HCT116 (cell line): ENCODE measurements at regions not wholly inside any gene's neighbourhood (a gene's known extent, or its start where the extent isn't known, plus 50 kb on each side); places are given as distances from the start of the nearest gene placed in this dataset.

Experiments used
- ATAC-seq: fragments of 200-7000 bp; cut with Tn5 transposase; 2 replicates; pipeline ENCODE4 v1.9.1; 2020; ENCODE audit warnings: mild to moderate bottlenecking, moderate library complexity
- BruUV-seq: library from RNA; stranded (reverse); fragments of 400-500 nt; replicated peaks from 2 replicates; lab custom pipeline; 2021; lab: Mats Ljungman, UMichigan
- CTCF ChIA-PET: fragments of 300-600 bp; sonication (Branson Sonifier 250); formaldehyde crosslinking; loops from one replicate; lab custom pipeline; 2021; ENCODE audit warnings: antibody characterized with exemption; lab: Charles Lee
- POLR2A ChIA-PET: fragments of 300-600, 350-600 bp; sonication (Branson Sonifier 250); formaldehyde crosslinking; loops from one replicate; lab custom pipeline; 2021; ENCODE audit warnings: antibody characterized with exemption; lab: Charles Lee
- RAD21 ChIA-PET, 2 experiments: fragments of 300-600 bp; sonication (Branson Sonifier 250); formaldehyde crosslinking; loops; one replicate each; lab custom pipeline; 2023; ENCODE audit warnings: low total read pairs in 2 of 2; ENCODE audit not compliant: uncharacterized antibody in 2 of 2, unreplicated experiment in 2 of 2, low non-redundant PET in 1 of 2; lab: Charles Lee
- DNase-seq: peaks from one replicate; pipeline ENCODE4 v3.0.0-alpha.2; 2010; ENCODE audit warnings: low read depth, low spot score
- H2AFZ ChIP-seq: fragments of 200-600 bp; shearing (Covaris generic), sonication (generic); 2 replicates; pipeline ENCODE4 v1.6.1; 2017; ENCODE audit warnings: low read depth, mixed run types, mixed read lengths, antibody characterized with exemption, low read length; ENCODE audit not compliant: poor library complexity, severe bottlenecking
- H3K27ac ChIP-seq: 2 replicates; pipeline ENCODE4 v1.5.1; 2012; ENCODE audit warnings: low read depth, low read length
- H3K27me3 ChIP-seq: fragments of 200-600 bp; sonication (generic); 2 replicates; pipeline ENCODE4 v1.6.1; 2016; ENCODE audit warnings: mixed run types, low read length, mixed read lengths; ENCODE audit not compliant: insufficient read depth
- H3K36me3 ChIP-seq, 2 experiments: fragments of 200-500 bp in 1 of 2; fragments of 200-600 bp in 1 of 2; sonication (Bioruptor generic) in 1 of 2; sonication (generic) in 1 of 2; 2 replicates each; pipeline versions ENCODE4 v1.5.1 to v1.6.1; 2014 to 2016; ENCODE audit warnings: low read length in 2 of 2, inconsistent platforms in 1 of 2, mixed read lengths in 1 of 2, mixed run types in 1 of 2; ENCODE audit not compliant: insufficient read depth in 2 of 2, control insufficient read depth in 1 of 2
- H3K4me1 ChIP-seq, 2 experiments: fragments of 200-600 bp in 1 of 2; sonication (generic) in 1 of 2; 2 replicates each; pipeline versions ENCODE4 v1.5.1 to v1.6.1; 2012 to 2017; ENCODE audit warnings: low read length in 2 of 2, inconsistent platforms in 1 of 2, mild to moderate bottlenecking in 1 of 2, mixed read lengths in 1 of 2, mixed run types in 1 of 2, moderate library complexity in 1 of 2; ENCODE audit not compliant: insufficient read depth in 2 of 2, control insufficient read depth in 1 of 2
- H3K4me2 ChIP-seq: fragments of 200-600 bp; sonication (generic); 2 replicates; pipeline ENCODE4 v1.6.1; 2017; ENCODE audit warnings: mixed run types, low read length, mixed read lengths
- H3K4me3 ChIP-seq, 2 experiments: fragments of 200-600 bp in 1 of 2; sonication (generic) in 1 of 2; replicated peaks in 1 of 2; 2 replicates each; pipeline ENCODE4 v1.5.1; 2011 to 2016; ENCODE audit warnings: low read length in 2 of 2, control low read depth in 1 of 2, low read depth in 1 of 2, mild to moderate bottlenecking in 1 of 2, mixed read lengths in 1 of 2, mixed run types in 1 of 2
- H3K79me2 ChIP-seq: fragments of 200-600 bp; sonication (generic); 2 replicates; pipeline ENCODE4 v1.6.1; 2017; ENCODE audit warnings: mild to moderate bottlenecking, mixed run types, low read length, moderate library complexity, mixed read lengths; ENCODE audit not compliant: insufficient read depth
- H3K9ac ChIP-seq: fragments of 200-600 bp; sonication (generic); 2 replicates; pipeline ENCODE4 v1.6.1; 2016; ENCODE audit warnings: low read length, mixed read lengths
- H3K9me2 ChIP-seq: fragments of 200-600 bp; sonication (generic), shearing (Covaris generic); 2 replicates; pipeline ENCODE4 v1.6.1; 2017; ENCODE audit warnings: mixed run types, mild to moderate bottlenecking, moderate library complexity; ENCODE audit not compliant: insufficient read depth
- H3K9me3 ChIP-seq, 2 experiments: fragments of 200-500 bp in 1 of 2; fragments of 200-600 bp in 1 of 2; sonication (Bioruptor generic) in 1 of 2; sonication (generic) in 1 of 2; 2 replicates each; pipeline ENCODE4 v1.6.1; 2014 to 2017; ENCODE audit warnings: low read length in 2 of 2, mixed read lengths in 2 of 2, inconsistent platforms in 1 of 2, low read depth in 1 of 2, mild to moderate bottlenecking in 1 of 2, mixed run types in 1 of 2, moderate library complexity in 1 of 2; ENCODE audit not compliant: control insufficient read depth in 1 of 2, insufficient read depth in 1 of 2
- H4K20me1 ChIP-seq: fragments of 200-600 bp; sonication (generic), shearing (Covaris generic); 2 replicates; pipeline ENCODE4 v1.6.1; 2017; ENCODE audit warnings: mixed run types, mild to moderate bottlenecking, moderate library complexity; ENCODE audit not compliant: insufficient read depth
- CBX3 ChIP-seq: IDR thresholded peaks from 2 replicates; pipeline ENCODE4 v1.6.1; 2012; ENCODE audit warnings: low read depth
- EGR1 ChIP-seq: IDR thresholded peaks from 2 replicates; pipeline ENCODE4 v1.6.1; 2012; ENCODE audit warnings: low read depth
- EZH2 ChIP-seq: fragments of 200-600 bp; sonication (generic); IDR thresholded peaks from 2 replicates; pipeline ENCODE4 v1.6.1; 2017; ENCODE audit warnings: antibody characterized with exemption, mixed run types
- EZH2phosphoT487 ChIP-seq: fragments of 200-600 bp; IDR thresholded peaks from 2 replicates; pipeline ENCODE4 v1.6.1; 2018; ENCODE audit warnings: antibody characterized with exemption, borderline replicate concordance
- FOSL1 ChIP-seq: IDR thresholded peaks from 2 replicates; pipeline ENCODE4 v1.6.1; 2012; ENCODE audit warnings: low read depth
- JUND ChIP-seq: IDR thresholded peaks from 2 replicates; pipeline ENCODE4 v1.6.1; 2012
- SIN3A ChIP-seq: IDR thresholded peaks from 2 replicates; pipeline ENCODE4 v1.6.1; 2012; ENCODE audit warnings: low read depth
- intact Hi-C: fragments of 100-400 bp; cut with micrococcal nuclease; formaldehyde crosslinking; loops from 2 replicates; pipeline ENCODE4 v1.10.0; 2022
- TF ChIP-seq, protein P1 (sequence below): IDR thresholded peaks from 2 replicates; pipeline ENCODE4 v1.6.1; 2012
- TF ChIP-seq, protein P2 (sequence below), 3 experiments: fragments of 200-600 bp in 1 of 3; sonication (generic) in 1 of 3; IDR thresholded peaks in 2 of 3; conservative IDR thresholded peaks in 1 of 3; 2 replicates each; pipeline ENCODE4 v1.5.1; 2012 to 2017; ENCODE audit warnings: low read depth in 2 of 3, low read length in 2 of 3, antibody characterized with exemption in 1 of 3, borderline replicate concordance in 1 of 3, control low read depth in 1 of 3, mild to moderate bottlenecking in 1 of 3, mixed read lengths in 1 of 3, mixed run types in 1 of 3, moderate library complexity in 1 of 3; ENCODE audit not compliant: insufficient read depth in 1 of 3

DNA sequence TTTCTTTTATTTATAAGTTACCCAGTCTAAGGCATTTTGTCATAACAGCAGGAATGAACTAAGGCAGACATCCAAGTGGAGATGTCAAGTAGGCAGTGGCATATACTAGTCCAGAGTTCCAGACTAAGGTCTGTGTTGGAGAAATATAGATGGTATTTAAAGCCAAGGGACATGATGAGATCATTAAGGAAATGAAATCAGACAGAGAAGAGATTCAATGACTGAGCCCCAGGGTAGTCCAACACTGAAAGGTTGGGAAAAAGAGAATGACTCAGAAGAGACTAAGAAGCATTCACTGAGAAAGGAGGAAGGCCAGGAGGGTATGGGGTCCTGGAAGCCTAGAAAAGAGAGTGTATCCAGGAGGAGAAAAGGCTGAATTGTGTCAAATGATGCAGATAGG is 442.2 kb upstream of the CCDC196 start:
- H3K27ac ChIP-seq = no peak overlapping the region
- ATAC-seq = no peak
- no peaks in the 10 kb centered on the region for H3K9me3 ChIP-seq
- no peaks in the 10 kb centered on the region for H3K9me2 ChIP-seq
- H3K79me2 ChIP-seq = no peaks in the 10 kb centered on the region
- H3K36me3 ChIP-seq = no peaks in the 10 kb centered on the region
- POLR2A ChIA-PET = no interaction called here
- no peak overlapping the region for H2AFZ ChIP-seq
- BruUV-seq = no TSS peak
- intact Hi-C loops = no loop called here
- CTCF ChIA-PET = no interaction called here
- no peak overlapping the region for H3K4me2 ChIP-seq
- H3K4me1 ChIP-seq = no peaks in the 10 kb centered on the region
- no peaks in the 10 kb centered on the region; the same call in 1 of the 2 replicates for H3K27me3 ChIP-seq
- H4K20me1 ChIP-seq = no peaks in the 10 kb centered on the region
- TF ChIP-seq CBX3 = no peak
- TF ChIP-seq SIN3A = no peak
- TF ChIP-seq EZH2phosphoT487 = no peak
- TF ChIP-seq, protein P1, sequence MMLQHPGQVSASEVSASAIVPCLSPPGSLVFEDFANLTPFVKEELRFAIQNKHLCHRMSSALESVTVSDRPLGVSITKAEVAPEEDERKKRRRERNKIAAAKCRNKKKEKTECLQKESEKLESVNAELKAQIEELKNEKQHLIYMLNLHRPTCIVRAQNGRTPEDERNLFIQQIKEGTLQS = no peak
- TF ChIP-seq EZH2 = no peak
- TF ChIP-seq FOSL1 = no peak
- TF ChIP-seq, protein P2, sequence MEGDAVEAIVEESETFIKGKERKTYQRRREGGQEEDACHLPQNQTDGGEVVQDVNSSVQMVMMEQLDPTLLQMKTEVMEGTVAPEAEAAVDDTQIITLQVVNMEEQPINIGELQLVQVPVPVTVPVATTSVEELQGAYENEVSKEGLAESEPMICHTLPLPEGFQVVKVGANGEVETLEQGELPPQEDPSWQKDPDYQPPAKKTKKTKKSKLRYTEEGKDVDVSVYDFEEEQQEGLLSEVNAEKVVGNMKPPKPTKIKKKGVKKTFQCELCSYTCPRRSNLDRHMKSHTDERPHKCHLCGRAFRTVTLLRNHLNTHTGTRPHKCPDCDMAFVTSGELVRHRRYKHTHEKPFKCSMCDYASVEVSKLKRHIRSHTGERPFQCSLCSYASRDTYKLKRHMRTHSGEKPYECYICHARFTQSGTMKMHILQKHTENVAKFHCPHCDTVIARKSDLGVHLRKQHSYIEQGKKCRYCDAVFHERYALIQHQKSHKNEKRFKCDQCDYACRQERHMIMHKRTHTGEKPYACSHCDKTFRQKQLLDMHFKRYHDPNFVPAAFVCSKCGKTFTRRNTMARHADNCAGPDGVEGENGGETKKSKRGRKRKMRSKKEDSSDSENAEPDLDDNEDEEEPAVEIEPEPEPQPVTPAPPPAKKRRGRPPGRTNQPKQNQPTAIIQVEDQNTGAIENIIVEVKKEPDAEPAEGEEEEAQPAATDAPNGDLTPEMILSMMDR (IDR thresholded peaks at IDR 0.05 in 2 of 3, conservative IDR thresholded peaks at IDR 0.05 in 1 of 3; ENCODE audit: borderline replicate concordance in 1 of 3, insufficient read depth in 1 of 3, low read depth in 2 of 3, low read length in 2 of 3) = no peak
- no peak for TF ChIP-seq JUND
- no peak overlapping the region for H3K4me3 ChIP-seq
- RAD21 ChIA-PET = no interaction called here
- no peak overlapping the region for H3K9ac ChIP-seq
- DNase-seq = no peak

DNA sequence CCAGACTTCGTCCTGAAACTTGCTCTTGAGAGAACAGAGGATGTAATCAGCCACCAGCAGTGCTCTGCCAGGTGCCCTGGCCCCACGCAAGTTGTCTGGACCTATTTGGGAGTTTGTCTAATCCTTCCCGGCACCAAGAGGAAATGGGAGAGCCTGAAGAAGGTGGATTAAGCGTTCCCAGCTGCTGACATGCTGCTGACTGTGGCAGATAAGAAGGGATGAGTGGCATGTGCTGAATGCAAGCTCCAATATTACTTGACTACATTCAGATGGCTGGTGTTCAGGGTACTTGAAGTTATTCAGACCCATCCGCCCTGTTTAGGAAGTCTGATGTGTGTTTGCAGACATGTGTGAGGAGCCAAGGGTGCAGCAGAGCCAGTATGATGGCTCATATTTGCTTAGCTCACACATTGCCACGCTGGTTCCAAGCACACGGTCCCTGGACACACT is 440.6 kb upstream of the CCDC196 start:
- ATAC-seq = no peak
- no peak overlapping the region for H3K4me2 ChIP-seq
- H3K9ac ChIP-seq = no peak overlapping the region
- H3K27me3 ChIP-seq = peaks cover 6% of the 10 kb centered on the region; the same call in 1 of the 2 replicates
- ChIA-PET RAD21 (no interaction called here), POLR2A (no interaction called here), CTCF (no interaction called here)
- H3K27ac ChIP-seq = no peak overlapping the region
- H2AFZ ChIP-seq = peak overlapping the region; percentile 36
- no peaks in the 10 kb centered on the region for H3K9me2 ChIP-seq
- DNase-seq = no peak
- H3K4me3 ChIP-seq = no peak overlapping the region
- no peaks in the 10 kb centered on the region for H3K4me1 ChIP-seq
- no peaks in the 10 kb centered on the region for H3K79me2 ChIP-seq
- no peaks in the 10 kb centered on the region for H3K9me3 ChIP-seq
- intact Hi-C loops = no loop called here
- no peaks in the 10 kb centered on the region for H4K20me1 ChIP-seq
- no TSS peak for BruUV-seq
- TF ChIP-seq EGR1 = no peak
- TF ChIP-seq, protein P1 = no peak
- no peaks in the 10 kb centered on the region for H3K36me3 ChIP-seq
